Liver (tissue), 8 donors: ENCODE measurements at regions not wholly inside any gene's neighbourhood (a gene's known extent, or its start where the extent isn't known, plus 50 kb on each side); places are given as distances from the start of the nearest gene placed in this dataset.
A peak's percentile ranks its signal among the peaks of the same experiment; 100 is the strongest.
"Not testable (repeated sequence)": the region's sequence is repeated elsewhere in the genome, so short reads cannot be mapped to it uniquely, and the experiment has no call there.

Experiments
- DNase-seq: peaks from one replicate; pipeline ENCODE4 v3.0.0-alpha.2; 2017; ENCODE audit warnings: low spot score
- H3K27ac ChIP-seq, 2 donors: one replicate each; pipeline ENCODE4 v1.7.0; 2013; ENCODE audit warnings: inconsistent platforms in 2 of 2, low read length in 2 of 2, control low read depth in 1 of 2, low read depth in 1 of 2, mild to moderate bottlenecking in 1 of 2
- H3K27me3 ChIP-seq, 4 donors: one replicate each; pipeline versions ENCODE4 v1.6.1 to v1.7.0; 2013; ENCODE audit warnings: low read length in 3 of 4, inconsistent platforms in 1 of 4, mild to moderate bottlenecking in 1 of 4, moderate library complexity in 1 of 4; ENCODE audit not compliant: control insufficient read depth in 4 of 4, insufficient read depth in 4 of 4
- H3K36me3 ChIP-seq, 4 donors: one replicate each; pipeline versions ENCODE4 v1.6.1 to v1.7.0; 2013; ENCODE audit warnings: low read length in 3 of 4, mild to moderate bottlenecking in 3 of 4, low read depth in 1 of 4, moderate library complexity in 1 of 4; ENCODE audit not compliant: control insufficient read depth in 4 of 4, insufficient read depth in 3 of 4
- H3K4me1 ChIP-seq, 4 donors: one replicate each; pipeline versions ENCODE4 v1.6.1 to v1.7.0; 2013; ENCODE audit warnings: low read length in 3 of 4, mild to moderate bottlenecking in 3 of 4, moderate library complexity in 1 of 4; ENCODE audit not compliant: control insufficient read depth in 4 of 4, insufficient read depth in 4 of 4
- H3K4me3 ChIP-seq, 3 donors: one replicate each; pipeline versions ENCODE4 v1.6.1 to v1.7.0; 2013; ENCODE audit warnings: low read length in 3 of 3, control low read depth in 1 of 3, low read depth in 1 of 3, mild to moderate bottlenecking in 1 of 3
- H3K9ac ChIP-seq, 2 donors: one replicate each; pipeline ENCODE4 v1.7.0; 2013; ENCODE audit warnings: low read length in 2 of 2, mild to moderate bottlenecking in 2 of 2, moderate library complexity in 2 of 2, control low read depth in 1 of 2, low read depth in 1 of 2
- H3K9me3 ChIP-seq, 4 donors: one replicate each; pipeline versions ENCODE4 v1.6.1 to v1.7.0; 2013; ENCODE audit warnings: low read length in 3 of 4; ENCODE audit not compliant: control insufficient read depth in 4 of 4
- EGR1 ChIP-seq, 2 donors: IDR thresholded peaks; 2 replicates each; pipeline ENCODE4 v1.6.1; 2016 to 2018; ENCODE audit warnings: antibody characterized with exemption in 2 of 2, low read depth in 2 of 2
- FOXA1 ChIP-seq: IDR thresholded peaks from 2 replicates; pipeline ENCODE4 v1.6.1; 2016; ENCODE audit warnings: antibody characterized with exemption
- FOXA2 ChIP-seq: IDR thresholded peaks from 2 replicates; pipeline ENCODE4 v1.6.1; 2016; ENCODE audit warnings: antibody characterized with exemption
- GABPA ChIP-seq, 2 donors: IDR thresholded peaks in 1 of 2; conservative IDR thresholded peaks in 1 of 2; 2 replicates each; pipeline ENCODE4 v1.6.1; 2016; ENCODE audit warnings: antibody characterized with exemption in 2 of 2, mild to moderate bottlenecking in 1 of 2, moderate library complexity in 1 of 2
- HNF4A ChIP-seq, 2 donors: conservative IDR thresholded peaks; 2 replicates each; pipeline ENCODE4 v1.6.1; 2016; ENCODE audit warnings: antibody characterized with exemption in 2 of 2, mild to moderate bottlenecking in 2 of 2
- HNF4G ChIP-seq: IDR thresholded peaks from 2 replicates; pipeline ENCODE4 v1.6.1; 2016; ENCODE audit warnings: antibody characterized with exemption
- JUND ChIP-seq, 2 donors: IDR thresholded peaks; 2 replicates each; pipeline ENCODE4 v1.6.1; 2016; ENCODE audit warnings: antibody characterized with exemption in 2 of 2
- NR2F2 ChIP-seq: IDR thresholded peaks from 2 replicates; pipeline ENCODE4 v1.6.1; 2016; ENCODE audit warnings: antibody characterized with exemption
- RAD21 ChIP-seq, 2 donors: IDR thresholded peaks; 2 replicates each; pipeline ENCODE4 v1.6.1; 2016; ENCODE audit warnings: antibody characterized with exemption in 2 of 2, mild to moderate bottlenecking in 2 of 2
- RXRA ChIP-seq, 2 donors: IDR thresholded peaks; 2 replicates each; pipeline ENCODE4 v1.6.1; 2017 to 2018; ENCODE audit warnings: antibody characterized with exemption in 2 of 2, mild to moderate bottlenecking in 1 of 2
- SP1 ChIP-seq: IDR thresholded peaks from 2 replicates; pipeline ENCODE4 v1.6.1; 2018; ENCODE audit warnings: antibody characterized with exemption, mild to moderate bottlenecking
- TAF1 ChIP-seq: conservative IDR thresholded peaks from 2 replicates; pipeline ENCODE4 v1.6.1; 2016; ENCODE audit warnings: antibody characterized with exemption, mild to moderate bottlenecking
- YY1 ChIP-seq: IDR thresholded peaks from 2 replicates; pipeline ENCODE4 v1.6.1; 2016; ENCODE audit warnings: antibody characterized with exemption, mild to moderate bottlenecking
- WGBS: extraction: QIAGEN DNeasy Blood & Tissue Kit; methylation state at CpG from one replicate; pipeline ENCODE4 v1.1.7; 2013; 5-methylcytosine and 5-hydroxymethylcytosine counted together
- TF ChIP-seq, protein P1 (sequence below): IDR thresholded peaks from 2 replicates; pipeline ENCODE4 v1.6.1; 2016; ENCODE audit warnings: antibody characterized with exemption
- TF ChIP-seq, protein P2 (sequence below): IDR thresholded peaks from 2 replicates; pipeline ENCODE4 v1.6.1; 2016; ENCODE audit warnings: antibody characterized with exemption, mild to moderate bottlenecking
- TF ChIP-seq, protein P3 (sequence below): IDR thresholded peaks from 2 replicates; pipeline ENCODE4 v1.6.1; 2016; ENCODE audit warnings: antibody characterized with exemption
- TF ChIP-seq, protein P4 (sequence below): fragments of 150-350 bp; IDR thresholded peaks from 2 replicates; pipeline ENCODE4 v1.5.1; 2017; ENCODE audit warnings: improper control_type of control experiment, low read depth, low read length; ENCODE audit not compliant: missing input control
- TF ChIP-seq, protein P5 (sequence below): IDR thresholded peaks from 2 replicates; pipeline ENCODE4 v1.6.1; 2016; ENCODE audit warnings: antibody characterized with exemption
- donor health status: healthy.
- donor health status: healthy.
- donor health status: healthy.
- donor health status: healthy.
- donor health status: healthy.

DNA sequence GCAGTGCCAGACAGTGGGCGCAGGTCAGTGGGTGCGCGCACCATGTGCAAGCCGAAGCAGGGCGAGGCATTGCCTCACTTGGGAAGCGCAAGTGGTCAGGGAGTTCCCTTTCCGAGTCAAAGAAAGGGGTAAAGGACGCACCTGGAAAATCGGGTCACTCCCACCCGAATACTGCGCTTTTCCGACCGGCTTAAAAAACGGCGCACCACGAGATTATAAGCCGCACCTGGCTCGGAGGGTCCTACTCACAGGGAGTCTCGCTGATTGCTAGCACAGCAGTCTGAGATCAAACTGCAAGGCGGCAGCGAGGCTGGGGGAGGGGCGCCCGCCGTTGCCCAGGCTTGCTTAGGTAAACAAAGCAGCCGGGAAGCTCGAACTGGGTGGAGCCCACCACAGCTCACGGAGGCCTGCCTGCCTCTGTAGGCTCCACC lies 77.9 kb downstream of the NR4A2 start:
- H3K4me3 ChIP-seq = peak overlapping the region in 1 of 3 donors; percentile 40
- H3K27me3 ChIP-seq, DNase-seq, H3K36me3 ChIP-seq, H3K9me3 ChIP-seq, H3K4me1 ChIP-seq, H3K9ac ChIP-seq, H3K27ac ChIP-seq: not testable (repeated sequence)
- 56% methylated on average over 24 of the region's 27 CpGs for WGBS

DNA sequence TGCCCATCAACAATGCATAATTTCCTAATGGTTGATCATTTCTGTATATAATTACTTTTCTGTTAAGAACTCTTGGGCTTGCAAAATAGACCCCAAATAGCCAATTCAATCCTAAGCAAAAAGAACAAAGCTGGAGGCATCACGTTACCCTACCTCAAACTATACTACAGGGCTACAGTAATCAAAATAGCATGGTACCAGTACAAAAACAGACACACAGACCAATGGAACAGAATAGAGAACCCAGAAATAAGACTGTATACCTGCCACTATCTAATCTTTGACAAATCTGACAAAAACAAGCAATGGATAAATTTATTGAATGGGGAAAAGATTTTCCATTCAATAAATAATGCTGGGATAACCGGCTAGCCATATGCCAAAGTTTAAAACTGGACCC lies 78.8 kb downstream of the NR4A2 start:
- no peak overlapping the region for H3K27ac ChIP-seq
- WGBS = 79% methylated on average over 2 of the region's 2 CpGs
- no peak overlapping the region for H3K4me3 ChIP-seq
- no peaks in the 10 kb centered on the region for H3K4me1 ChIP-seq
- no peaks in the 10 kb centered on the region for H3K9me3 ChIP-seq
- H3K9ac ChIP-seq = no peak overlapping the region
- no peak for DNase-seq
- H3K27me3 ChIP-seq = no peaks in the 10 kb centered on the region
- no peaks in the 10 kb centered on the region for H3K36me3 ChIP-seq
- TF ChIP-seq, protein P1, sequence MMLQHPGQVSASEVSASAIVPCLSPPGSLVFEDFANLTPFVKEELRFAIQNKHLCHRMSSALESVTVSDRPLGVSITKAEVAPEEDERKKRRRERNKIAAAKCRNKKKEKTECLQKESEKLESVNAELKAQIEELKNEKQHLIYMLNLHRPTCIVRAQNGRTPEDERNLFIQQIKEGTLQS = no peak
- no peak for TF ChIP-seq RAD21 (IDR thresholded peaks at IDR 0.05)
- TF ChIP-seq YY1 = no peak
- no peak for TF ChIP-seq HNF4G
- TF ChIP-seq, protein P2, sequence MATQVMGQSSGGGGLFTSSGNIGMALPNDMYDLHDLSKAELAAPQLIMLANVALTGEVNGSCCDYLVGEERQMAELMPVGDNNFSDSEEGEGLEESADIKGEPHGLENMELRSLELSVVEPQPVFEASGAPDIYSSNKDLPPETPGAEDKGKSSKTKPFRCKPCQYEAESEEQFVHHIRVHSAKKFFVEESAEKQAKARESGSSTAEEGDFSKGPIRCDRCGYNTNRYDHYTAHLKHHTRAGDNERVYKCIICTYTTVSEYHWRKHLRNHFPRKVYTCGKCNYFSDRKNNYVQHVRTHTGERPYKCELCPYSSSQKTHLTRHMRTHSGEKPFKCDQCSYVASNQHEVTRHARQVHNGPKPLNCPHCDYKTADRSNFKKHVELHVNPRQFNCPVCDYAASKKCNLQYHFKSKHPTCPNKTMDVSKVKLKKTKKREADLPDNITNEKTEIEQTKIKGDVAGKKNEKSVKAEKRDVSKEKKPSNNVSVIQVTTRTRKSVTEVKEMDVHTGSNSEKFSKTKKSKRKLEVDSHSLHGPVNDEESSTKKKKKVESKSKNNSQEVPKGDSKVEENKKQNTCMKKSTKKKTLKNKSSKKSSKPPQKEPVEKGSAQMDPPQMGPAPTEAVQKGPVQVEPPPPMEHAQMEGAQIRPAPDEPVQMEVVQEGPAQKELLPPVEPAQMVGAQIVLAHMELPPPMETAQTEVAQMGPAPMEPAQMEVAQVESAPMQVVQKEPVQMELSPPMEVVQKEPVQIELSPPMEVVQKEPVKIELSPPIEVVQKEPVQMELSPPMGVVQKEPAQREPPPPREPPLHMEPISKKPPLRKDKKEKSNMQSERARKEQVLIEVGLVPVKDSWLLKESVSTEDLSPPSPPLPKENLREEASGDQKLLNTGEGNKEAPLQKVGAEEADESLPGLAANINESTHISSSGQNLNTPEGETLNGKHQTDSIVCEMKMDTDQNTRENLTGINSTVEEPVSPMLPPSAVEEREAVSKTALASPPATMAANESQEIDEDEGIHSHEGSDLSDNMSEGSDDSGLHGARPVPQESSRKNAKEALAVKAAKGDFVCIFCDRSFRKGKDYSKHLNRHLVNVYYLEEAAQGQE = no peak
- no peak for TF ChIP-seq HNF4A (conservative IDR thresholded peaks at IDR 0.05)
- no peak for TF ChIP-seq JUND (IDR thresholded peaks at IDR 0.05)
- TF ChIP-seq, protein P3, sequence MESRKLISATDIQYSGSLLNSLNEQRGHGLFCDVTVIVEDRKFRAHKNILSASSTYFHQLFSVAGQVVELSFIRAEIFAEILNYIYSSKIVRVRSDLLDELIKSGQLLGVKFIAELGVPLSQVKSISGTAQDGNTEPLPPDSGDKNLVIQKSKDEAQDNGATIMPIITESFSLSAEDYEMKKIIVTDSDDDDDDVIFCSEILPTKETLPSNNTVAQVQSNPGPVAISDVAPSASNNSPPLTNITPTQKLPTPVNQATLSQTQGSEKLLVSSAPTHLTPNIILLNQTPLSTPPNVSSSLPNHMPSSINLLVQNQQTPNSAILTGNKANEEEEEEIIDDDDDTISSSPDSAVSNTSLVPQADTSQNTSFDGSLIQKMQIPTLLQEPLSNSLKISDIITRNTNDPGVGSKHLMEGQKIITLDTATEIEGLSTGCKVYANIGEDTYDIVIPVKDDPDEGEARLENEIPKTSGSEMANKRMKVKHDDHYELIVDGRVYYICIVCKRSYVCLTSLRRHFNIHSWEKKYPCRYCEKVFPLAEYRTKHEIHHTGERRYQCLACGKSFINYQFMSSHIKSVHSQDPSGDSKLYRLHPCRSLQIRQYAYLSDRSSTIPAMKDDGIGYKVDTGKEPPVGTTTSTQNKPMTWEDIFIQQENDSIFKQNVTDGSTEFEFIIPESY = no peak
- TF ChIP-seq TAF1 = no peak
- TF ChIP-seq EGR1 (IDR thresholded peaks at IDR 0.05; ENCODE audit: low read depth in 2 of 2) = no peak
- no peak for TF ChIP-seq GABPA (IDR thresholded peaks at IDR 0.05 in 1 of 2, conservative IDR thresholded peaks at IDR 0.05 in 1 of 2)
- TF ChIP-seq FOXA1 = no peak
- TF ChIP-seq NR2F2 = no peak
- no peak for TF ChIP-seq FOXA2
- TF ChIP-seq SP1 = no peak
- TF ChIP-seq, protein P4, sequence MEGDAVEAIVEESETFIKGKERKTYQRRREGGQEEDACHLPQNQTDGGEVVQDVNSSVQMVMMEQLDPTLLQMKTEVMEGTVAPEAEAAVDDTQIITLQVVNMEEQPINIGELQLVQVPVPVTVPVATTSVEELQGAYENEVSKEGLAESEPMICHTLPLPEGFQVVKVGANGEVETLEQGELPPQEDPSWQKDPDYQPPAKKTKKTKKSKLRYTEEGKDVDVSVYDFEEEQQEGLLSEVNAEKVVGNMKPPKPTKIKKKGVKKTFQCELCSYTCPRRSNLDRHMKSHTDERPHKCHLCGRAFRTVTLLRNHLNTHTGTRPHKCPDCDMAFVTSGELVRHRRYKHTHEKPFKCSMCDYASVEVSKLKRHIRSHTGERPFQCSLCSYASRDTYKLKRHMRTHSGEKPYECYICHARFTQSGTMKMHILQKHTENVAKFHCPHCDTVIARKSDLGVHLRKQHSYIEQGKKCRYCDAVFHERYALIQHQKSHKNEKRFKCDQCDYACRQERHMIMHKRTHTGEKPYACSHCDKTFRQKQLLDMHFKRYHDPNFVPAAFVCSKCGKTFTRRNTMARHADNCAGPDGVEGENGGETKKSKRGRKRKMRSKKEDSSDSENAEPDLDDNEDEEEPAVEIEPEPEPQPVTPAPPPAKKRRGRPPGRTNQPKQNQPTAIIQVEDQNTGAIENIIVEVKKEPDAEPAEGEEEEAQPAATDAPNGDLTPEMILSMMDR = no peak
- TF ChIP-seq RXRA (IDR thresholded peaks at IDR 0.05) = no peak
- TF ChIP-seq, protein P5, sequence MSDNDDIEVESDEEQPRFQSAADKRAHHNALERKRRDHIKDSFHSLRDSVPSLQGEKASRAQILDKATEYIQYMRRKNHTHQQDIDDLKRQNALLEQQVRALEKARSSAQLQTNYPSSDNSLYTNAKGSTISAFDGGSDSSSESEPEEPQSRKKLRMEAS = no peak
